ENCODE measurements at regions not wholly inside any gene's neighbourhood (a gene's known extent, or its start where the extent isn't known, plus 50 kb on each side); places are given as distances from the start of the nearest gene placed in this dataset.

GRCh38 chr15:68492855-68493254 is 60.9 kb upstream of the ITGA11 start (continued):
- TF ChIP-seq EZH2phosphoT487 (IDR thresholded peaks at IDR 0.05; ENCODE audit: unreplicated experiment) (no peak), ZNF462 (CRISPR knock-in tag; IDR thresholded peaks at IDR 0.05) (no peak)

GRCh38 chr15:68493629-68494028 is 61.7 kb upstream of the ITGA11 start:
- Histone ChIP-seq H3K4me1 (ENCODE audit: insufficient read depth) (peaks cover 4% of the 10 kb centered on the region; the same call in 1 of the 2 replicates), H3F3A (replicated peaks; ENCODE audit: low read depth) (no peaks in the 10 kb centered on the region), H2AFZ (0 out of 2 replicates have a peak overlapping the region, but pooled peaks have one; percentile 66), H3K36me3 (ENCODE audit: insufficient read depth) (no peaks in the 10 kb centered on the region), H4K20me1 (replicated peaks; ENCODE audit: insufficient read depth) (no peaks in the 10 kb centered on the region), H3K4me2 (no peak overlapping the region), H3K4me3 (no peak overlapping the region), H3K27ac (ENCODE audit: low read depth) (no peak overlapping the region), H3K27me3 (ENCODE audit: insufficient read depth) (no peaks in the 10 kb centered on the region), H3K9me2 (ENCODE audit: insufficient read depth) (peaks cover 11% of the 10 kb centered on the region; the same call in 1 of the 2 replicates), H3K79me2 (replicated peaks; ENCODE audit: insufficient read depth) (no peaks in the 10 kb centered on the region)
- no peak overlapping the region for H3K4me3 Mint-ChIP-seq
- H3K4me1 Mint-ChIP-seq = no peaks in the 10 kb centered on the region
- no peak overlapping the region for H3K27ac Mint-ChIP-seq
- H3K27me3 Mint-ChIP-seq (ENCODE audit: insufficient read depth, low read depth, poor library complexity) = peaks cover 13% of the 10 kb centered on the region
- DNase-seq (ENCODE audit: low spot score) = no peak
- H3K36me3 Mint-ChIP-seq (ENCODE audit: low read depth) = no peaks in the 10 kb centered on the region
- H3K9me3 Mint-ChIP-seq = no peaks in the 10 kb centered on the region
- no peak for ATAC-seq
- TF ChIP-seq STAT1 (IDR thresholded peaks at IDR 0.05; ENCODE audit: unreplicated experiment) = no peak
- TF ChIP-seq, protein P1, sequence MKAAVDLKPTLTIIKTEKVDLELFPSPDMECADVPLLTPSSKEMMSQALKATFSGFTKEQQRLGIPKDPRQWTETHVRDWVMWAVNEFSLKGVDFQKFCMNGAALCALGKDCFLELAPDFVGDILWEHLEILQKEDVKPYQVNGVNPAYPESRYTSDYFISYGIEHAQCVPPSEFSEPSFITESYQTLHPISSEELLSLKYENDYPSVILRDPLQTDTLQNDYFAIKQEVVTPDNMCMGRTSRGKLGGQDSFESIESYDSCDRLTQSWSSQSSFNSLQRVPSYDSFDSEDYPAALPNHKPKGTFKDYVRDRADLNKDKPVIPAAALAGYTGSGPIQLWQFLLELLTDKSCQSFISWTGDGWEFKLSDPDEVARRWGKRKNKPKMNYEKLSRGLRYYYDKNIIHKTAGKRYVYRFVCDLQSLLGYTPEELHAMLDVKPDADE (IDR thresholded peaks at IDR 0.05) = no peak
- TF ChIP-seq POLR2AphosphoS5 (IDR thresholded peaks at IDR 0.05; ENCODE audit: low read depth) = no peak
- TF ChIP-seq EZH2 (IDR thresholded peaks at IDR 0.05; ENCODE audit: low read depth, unreplicated experiment) = no peak
- no peak for TF ChIP-seq ZNF462 (CRISPR knock-in tag; IDR thresholded peaks at IDR 0.05)
- no peak for TF ChIP-seq EZH2phosphoT487 (IDR thresholded peaks at IDR 0.05; ENCODE audit: unreplicated experiment)
- no peak for TF ChIP-seq CREB1 (CRISPR knock-in tag; IDR thresholded peaks at IDR 0.05; ENCODE audit: low read depth)
